ENCODE measurements at regions not wholly inside any gene's neighbourhood (a gene's known extent, or its start where the extent isn't known, plus 50 kb on each side); places are given as distances from the start of the nearest gene placed in this dataset.
A peak's percentile ranks its signal among the peaks of the same experiment; 100 is the strongest.
"Not testable (repeated sequence)": the region's sequence is repeated elsewhere in the genome, so short reads cannot be mapped to it uniquely, and the experiment has no call there.

- Histone ChIP-seq H3K36me3 (replicated peaks; ENCODE audit: control insufficient read depth, insufficient read depth, low read length) (no peaks in the 10 kb centered on the region), H3K27me3 (ENCODE audit: control insufficient read depth, insufficient read depth, low read length) (no peaks in the 10 kb centered on the region), H3K4me3 (ENCODE audit: insufficient read depth, low read depth, low read length) (no peak overlapping the region)
- no peak for DNase-seq
Observed at GRCh38 chr3:99330281-99330680, 308.1 kb upstream of the COL8A1 start.

DNA sequence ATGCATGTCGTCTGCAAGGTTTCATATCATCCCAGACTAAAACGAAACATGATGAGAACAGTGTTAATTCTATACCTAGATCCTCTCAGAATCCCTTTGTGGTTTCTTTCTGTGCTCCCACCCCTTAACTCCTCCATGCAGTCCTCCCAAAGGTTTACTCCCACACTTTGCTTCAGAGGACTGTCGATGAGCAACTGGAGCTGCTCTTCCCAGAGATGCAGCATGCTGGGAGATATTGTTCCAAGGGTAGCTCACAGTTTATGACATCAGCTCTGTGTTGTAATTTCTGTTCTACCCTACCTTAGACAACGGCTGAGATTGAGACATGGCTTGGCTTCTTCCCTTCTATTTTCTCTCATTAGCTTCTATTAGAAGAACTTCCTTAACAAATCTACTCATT is 313.0 kb upstream of the COL8A1 start:
- H3K4me3 ChIP-seq (ENCODE audit: insufficient read depth, low read depth, low read length): no peak overlapping the region

GRCh38 chr3:99324636-99325203 is 313.7 kb upstream of the COL8A1 start:
- Histone ChIP-seq H3K4me3 (ENCODE audit: insufficient read depth, low read depth, low read length) (no peak overlapping the region), H3K36me3 (replicated peaks; ENCODE audit: control insufficient read depth, insufficient read depth, low read length) (no peaks in the 10 kb centered on the region), H3K27me3 (ENCODE audit: control insufficient read depth, insufficient read depth, low read length) (no peaks in the 10 kb centered on the region)
- DNase-seq: no peak

More for the DNA sequence above, 313.0 kb upstream of the COL8A1 start:
- no peaks in the 10 kb centered on the region for H3K36me3 ChIP-seq (replicated peaks; ENCODE audit: control insufficient read depth, insufficient read depth, low read length)
- H3K27me3 ChIP-seq (ENCODE audit: control insufficient read depth, insufficient read depth, low read length): no peaks in the 10 kb centered on the region
- no peak for DNase-seq

DNA sequence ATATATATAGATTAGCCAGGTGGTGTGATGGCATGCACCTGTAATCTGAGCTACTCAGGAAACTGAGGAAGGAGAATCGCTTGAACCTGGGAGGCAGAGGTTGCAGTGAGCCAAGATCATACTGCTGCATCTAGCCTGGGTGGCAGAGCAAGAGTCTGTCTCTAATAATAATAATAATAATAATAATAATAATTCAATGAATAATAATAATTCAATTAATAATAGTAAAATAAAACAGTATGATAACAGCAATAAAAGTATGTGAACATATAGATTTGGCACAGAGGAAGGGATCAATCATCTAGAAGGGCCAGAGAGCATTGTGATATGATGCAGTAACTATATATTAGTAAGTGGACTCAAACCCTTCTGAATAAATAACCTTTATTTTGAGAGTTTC is 314.5 kb upstream of the COL8A1 start:
- H3K27me3 ChIP-seq (ENCODE audit: control insufficient read depth, insufficient read depth, low read length): no peaks in the 10 kb centered on the region
- H3K36me3 ChIP-seq (replicated peaks; ENCODE audit: control insufficient read depth, insufficient read depth, low read length): no peaks in the 10 kb centered on the region
- no peak overlapping the region for H3K4me3 ChIP-seq (ENCODE audit: insufficient read depth, low read depth, low read length)
- DNase-seq: no peak

GRCh38 chr3:99322551-99322950 is 315.8 kb upstream of the COL8A1 start:
- H3K27me3 ChIP-seq (ENCODE audit: control insufficient read depth, insufficient read depth, low read length): no peaks in the 10 kb centered on the region
- H3K36me3 ChIP-seq (replicated peaks; ENCODE audit: control insufficient read depth, insufficient read depth, low read length): no peaks in the 10 kb centered on the region
- no peak overlapping the region for H3K4me3 ChIP-seq (ENCODE audit: insufficient read depth, low read depth, low read length)
- DNase-seq: no peak

DNA sequence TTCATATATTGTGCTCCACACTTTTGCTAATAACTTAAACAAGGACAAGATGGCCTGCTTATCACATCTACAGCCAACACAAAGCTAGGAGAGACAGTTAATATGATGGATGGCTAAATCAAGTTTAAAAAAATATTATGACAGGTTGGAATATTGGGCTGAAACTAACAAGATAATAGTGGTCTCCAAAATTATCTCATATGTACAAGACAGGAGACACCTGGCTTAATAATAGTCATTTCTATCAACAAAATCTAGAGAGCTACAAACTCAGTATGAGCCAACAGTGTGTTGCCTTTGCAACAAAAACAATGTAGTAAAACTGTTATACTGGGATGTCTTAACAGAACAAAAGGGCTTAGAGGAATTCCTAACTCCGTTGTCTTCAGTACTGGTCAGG is 317.1 kb upstream of the COL8A1 start:
- Histone ChIP-seq H3K27me3 (ENCODE audit: control insufficient read depth, insufficient read depth, low read length) (no peaks in the 10 kb centered on the region), H3K4me3 (ENCODE audit: insufficient read depth, low read depth, low read length) (no peak overlapping the region), H3K36me3 (replicated peaks; ENCODE audit: control insufficient read depth, insufficient read depth, low read length) (no peaks in the 10 kb centered on the region)
- DNase-seq: no peak

DNA sequence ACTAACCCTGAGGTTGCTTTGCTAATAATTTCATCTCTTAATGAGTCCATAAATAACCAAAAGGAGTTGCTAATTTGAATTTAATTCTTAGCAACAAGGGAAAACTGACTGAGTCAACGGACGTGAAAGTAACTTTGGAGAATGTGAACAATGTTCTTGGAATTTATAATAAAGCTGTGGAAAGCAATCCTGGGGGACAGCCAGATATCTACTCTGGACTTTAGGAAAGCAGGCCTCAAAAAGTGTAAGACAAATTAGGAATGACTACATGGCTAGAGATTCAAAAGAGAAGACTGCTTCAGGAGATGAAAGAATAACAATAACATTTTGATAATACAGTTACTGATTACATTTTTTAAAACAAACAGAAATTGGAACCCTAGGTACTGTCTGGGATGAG is 318.4 kb upstream of the COL8A1 start:
- Histone ChIP-seq H3K27me3 (ENCODE audit: control insufficient read depth, insufficient read depth, low read length) (no peaks in the 10 kb centered on the region), H3K4me3 (ENCODE audit: insufficient read depth, low read depth, low read length) (no peak overlapping the region), H3K36me3 (replicated peaks; ENCODE audit: control insufficient read depth, insufficient read depth, low read length) (no peaks in the 10 kb centered on the region)
- DNase-seq: no peak

- Histone ChIP-seq H3K36me3 (replicated peaks; ENCODE audit: control insufficient read depth, insufficient read depth, low read length) (no peaks in the 10 kb centered on the region), H3K27me3 (ENCODE audit: control insufficient read depth, insufficient read depth, low read length) (no peaks in the 10 kb centered on the region), H3K4me3 (ENCODE audit: insufficient read depth, low read depth, low read length) (no peak overlapping the region)
- DNase-seq: no peak
Observed at GRCh38 chr3:99319450-99319849, 318.9 kb upstream of the COL8A1 start.

DNA sequence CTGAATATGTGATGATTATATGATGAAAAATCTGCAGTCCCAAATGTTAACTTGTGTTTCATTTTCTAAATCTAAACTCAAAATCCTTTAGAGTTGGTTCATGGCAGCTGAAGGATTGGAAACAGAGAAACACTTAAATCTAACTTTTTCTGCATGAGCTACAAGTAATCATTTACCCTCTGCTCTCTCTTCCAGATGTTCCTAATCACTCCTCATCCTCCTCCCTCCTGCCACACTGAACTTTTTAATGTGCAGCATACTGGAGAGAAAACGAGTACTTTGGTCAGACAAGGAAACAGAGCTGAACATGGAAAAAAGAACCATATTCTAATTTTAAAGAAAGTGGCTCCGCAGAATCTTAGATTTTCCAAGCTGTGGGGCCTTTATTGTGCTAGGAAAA is 321.2 kb upstream of the COL8A1 start:
- no peak for DNase-seq
- Histone ChIP-seq H3K27me3 (ENCODE audit: control insufficient read depth, insufficient read depth, low read length) (no peaks in the 10 kb centered on the region), H3K4me3 (ENCODE audit: insufficient read depth, low read depth, low read length) (no peak overlapping the region), H3K36me3 (replicated peaks; ENCODE audit: control insufficient read depth, insufficient read depth, low read length) (no peaks in the 10 kb centered on the region)

GRCh38 chr3:99315896-99316295 is 322.5 kb upstream of the COL8A1 start:
- H3K27me3 ChIP-seq (ENCODE audit: control insufficient read depth, insufficient read depth, low read length): no peaks in the 10 kb centered on the region
- no peaks in the 10 kb centered on the region for H3K36me3 ChIP-seq (replicated peaks; ENCODE audit: control insufficient read depth, insufficient read depth, low read length)
- H3K4me3 ChIP-seq (ENCODE audit: insufficient read depth, low read depth, low read length): no peak overlapping the region
- no peak for DNase-seq

DNA sequence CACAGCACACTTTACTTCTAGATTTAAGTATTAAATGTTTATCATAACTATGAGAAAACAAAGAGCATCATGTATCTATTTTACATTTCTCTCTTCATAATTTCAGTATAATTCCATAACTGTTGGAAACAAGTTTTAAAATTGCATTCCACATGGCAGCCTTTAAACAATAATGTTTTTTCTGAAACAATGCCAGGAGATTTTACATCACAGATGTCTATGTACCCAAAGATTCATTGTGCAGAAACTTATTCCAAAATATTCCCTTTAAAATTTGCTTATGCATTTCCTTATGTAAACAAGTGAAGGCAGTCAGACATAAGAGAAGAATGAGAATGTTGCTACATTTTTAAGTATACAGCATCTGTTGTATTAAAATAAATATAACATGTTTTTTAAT is 324.9 kb upstream of the COL8A1 start:
- Histone ChIP-seq H3K4me3 (ENCODE audit: insufficient read depth, low read depth, low read length) (no peak overlapping the region), H3K27me3 (ENCODE audit: control insufficient read depth, insufficient read depth, low read length) (no peaks in the 10 kb centered on the region), H3K36me3 (replicated peaks; ENCODE audit: control insufficient read depth, insufficient read depth, low read length) (no peaks in the 10 kb centered on the region)
- no peak for DNase-seq

DNA sequence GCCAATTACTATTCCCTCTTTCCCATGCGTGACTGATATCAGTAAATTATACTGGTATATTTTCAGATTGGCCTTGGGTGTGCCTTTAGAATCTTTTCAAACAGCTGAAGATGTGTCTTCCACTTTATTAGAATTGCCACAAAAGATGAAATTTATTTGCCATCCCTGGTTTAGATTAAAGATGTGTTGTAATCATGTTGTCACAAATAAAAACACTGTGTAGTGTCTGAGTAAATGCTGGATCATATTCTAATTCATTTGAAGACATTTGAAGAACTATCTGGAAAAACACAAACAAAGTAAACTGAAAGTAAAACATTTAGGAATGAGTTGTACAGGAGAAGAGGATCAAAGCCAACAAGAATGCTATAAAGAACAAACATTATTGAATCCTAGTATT is 339.7 kb upstream of the COL8A1 start:
- H3K36me3 ChIP-seq (replicated peaks; ENCODE audit: control insufficient read depth, insufficient read depth, low read length): no peaks in the 10 kb centered on the region
- no peaks in the 10 kb centered on the region for H3K27me3 ChIP-seq (ENCODE audit: control insufficient read depth, insufficient read depth, low read length)
- no peak for DNase-seq
- no peak overlapping the region for H3K4me3 ChIP-seq (ENCODE audit: insufficient read depth, low read depth, low read length)

DNA sequence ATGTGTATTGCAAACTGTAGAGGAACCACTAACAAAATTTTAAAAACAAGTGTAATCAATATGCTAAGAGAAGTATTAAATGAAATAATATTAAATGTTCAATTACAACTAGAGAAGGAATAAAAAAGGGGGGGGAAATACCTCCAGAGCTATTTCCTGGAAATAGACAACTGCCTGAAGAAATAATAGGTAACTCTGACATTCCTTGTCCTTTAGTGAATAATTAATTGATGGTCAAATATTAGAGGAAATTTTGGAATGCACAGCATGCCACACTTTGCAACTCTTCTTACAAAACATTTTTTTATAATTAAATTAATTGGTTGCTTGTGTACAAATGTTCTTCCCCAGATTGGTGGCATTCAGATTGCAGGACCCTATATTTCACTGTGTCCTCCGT is 342.6 kb upstream of the COL8A1 start:
- no peak overlapping the region for H3K4me3 ChIP-seq (ENCODE audit: insufficient read depth, low read depth, low read length)
- no peak for DNase-seq
- H3K36me3 ChIP-seq (replicated peaks; ENCODE audit: control insufficient read depth, insufficient read depth, low read length): no peaks in the 10 kb centered on the region
- H3K27me3 ChIP-seq (ENCODE audit: control insufficient read depth, insufficient read depth, low read length): no peaks in the 10 kb centered on the region

DNA sequence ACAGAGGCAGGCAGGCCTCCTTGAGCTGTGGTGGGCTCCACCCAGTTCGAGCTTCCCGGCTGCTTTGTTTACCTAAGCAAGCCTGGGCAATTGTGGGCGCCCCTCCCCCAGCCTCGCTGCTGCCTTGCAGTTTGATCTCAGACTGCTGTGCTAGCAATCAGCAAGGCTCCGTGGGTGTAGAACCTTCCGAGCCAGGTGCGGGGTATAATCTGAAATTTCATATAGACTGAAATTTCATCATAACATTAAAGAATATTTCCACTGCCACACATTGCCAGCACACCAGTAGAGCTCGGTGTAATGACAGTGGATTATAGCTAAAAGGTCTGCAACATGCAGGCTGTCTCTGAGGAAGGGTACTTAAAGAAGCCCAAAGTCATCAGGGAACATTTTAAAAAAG is 344.3 kb upstream of the COL8A1 start:
- H3K4me3 ChIP-seq (ENCODE audit: insufficient read depth, low read depth, low read length); H3K27me3 ChIP-seq (ENCODE audit: control insufficient read depth, insufficient read depth, low read length); H3K36me3 ChIP-seq (replicated peaks; ENCODE audit: control insufficient read depth, insufficient read depth, low read length): not testable (repeated sequence)
- DNase-seq: peak; percentile 0

DNA sequence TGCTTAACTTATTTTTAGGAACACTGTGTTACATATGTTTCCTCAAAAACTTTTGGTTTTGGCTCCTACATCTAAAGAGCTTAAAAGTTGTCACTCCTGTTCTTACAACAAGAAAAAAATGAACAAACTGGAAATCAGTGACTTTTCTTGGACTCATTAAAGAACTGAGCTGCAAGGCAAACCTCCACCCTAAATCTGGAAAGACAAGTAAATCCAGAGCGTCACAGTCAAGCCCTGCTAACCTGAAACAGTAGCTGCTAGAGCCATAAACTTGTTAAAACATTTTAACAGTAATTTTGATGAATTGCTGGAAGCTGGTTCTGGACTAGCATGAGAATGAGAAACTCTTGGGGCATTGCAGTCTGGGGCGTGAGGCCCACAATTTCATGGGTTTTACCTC is 350.5 kb upstream of the COL8A1 start:
- no peaks in the 10 kb centered on the region for H3K36me3 ChIP-seq (replicated peaks; ENCODE audit: control insufficient read depth, insufficient read depth, low read length)
- DNase-seq: no peak
- no peak overlapping the region for H3K4me3 ChIP-seq (ENCODE audit: insufficient read depth, low read depth, low read length)
- H3K27me3 ChIP-seq (ENCODE audit: control insufficient read depth, insufficient read depth, low read length): no peaks in the 10 kb centered on the region

- Histone ChIP-seq H3K36me3 (replicated peaks; ENCODE audit: control insufficient read depth, insufficient read depth, low read length) (no peaks in the 10 kb centered on the region), H3K4me3 (ENCODE audit: insufficient read depth, low read depth, low read length) (no peak overlapping the region), H3K27me3 (ENCODE audit: control insufficient read depth, insufficient read depth, low read length) (no peaks in the 10 kb centered on the region)
- DNase-seq: no peak
Observed at GRCh38 chr3:99286266-99286845, 352.0 kb upstream of the COL8A1 start.
